ENCODE measurements at regions not wholly inside any gene's neighbourhood (a gene's known extent, or its start where the extent isn't known, plus 50 kb on each side); places are given as distances from the start of the nearest gene placed in this dataset.
A peak's percentile ranks its signal among the peaks of the same experiment; 100 is the strongest.

- no peaks in the 10 kb centered on the region; the same call in 1 of the 2 replicates for H3K27me3 ChIP-seq (ENCODE audit: control insufficient read depth, low read length)
- no peaks in the 10 kb centered on the region for H3K4me1 ChIP-seq (ENCODE audit: control insufficient read depth, low read length)
- H3K4me3 ChIP-seq (ENCODE audit: low read length), result no peak overlapping the region
- H3K79me2 ChIP-seq (ENCODE audit: control insufficient read depth, low read length), result no peaks in the 10 kb centered on the region
- no peaks in the 10 kb centered on the region for H3K9me2 ChIP-seq (replicated peaks; ENCODE audit: control insufficient read depth, low read length)
- TF ChIP-seq CTCF (IDR thresholded peaks at IDR 0.05; ENCODE audit: low read depth, low read length, poor library complexity, severe bottlenecking), result no peak
- TF ChIP-seq EZH2phosphoT487 (IDR thresholded peaks at IDR 0.05; ENCODE audit: borderline replicate concordance, low read length), result no peak
- H3K27ac ChIP-seq (ENCODE audit: low read depth, low read length), result no peak overlapping the region
- H3K9me3 ChIP-seq (ENCODE audit: control insufficient read depth, insufficient read depth, low read length), result no peaks in the 10 kb centered on the region
- H3K4me2 ChIP-seq (ENCODE audit: low read length), result no peak overlapping the region
- H4K20me1 ChIP-seq (ENCODE audit: control insufficient read depth, insufficient read depth, low read depth, low read length), result no peaks in the 10 kb centered on the region
- H3F3A ChIP-seq (ENCODE audit: control insufficient read depth, insufficient read depth), result no peaks in the 10 kb centered on the region
- H3K36me3 ChIP-seq (ENCODE audit: control insufficient read depth, low read length), result no peaks in the 10 kb centered on the region
These were observed 88.9 kb upstream of the RBBP8 start for GRCh38 chr18:22844190-22844589.

GRCh38 chr18:22844628-22845027 is 88.5 kb upstream of the RBBP8 start:
- Histone ChIP-seq H3K4me1 (ENCODE audit: control insufficient read depth, low read length) (no peaks in the 10 kb centered on the region), H3K9me3 (ENCODE audit: control insufficient read depth, insufficient read depth, low read length) (no peaks in the 10 kb centered on the region), H3K9me2 (replicated peaks; ENCODE audit: control insufficient read depth, low read length) (no peaks in the 10 kb centered on the region), H3K4me2 (ENCODE audit: low read length) (no peak overlapping the region), H3K79me2 (ENCODE audit: control insufficient read depth, low read length) (no peaks in the 10 kb centered on the region), H3K27me3 (ENCODE audit: control insufficient read depth, low read length) (no peaks in the 10 kb centered on the region), H3F3A (ENCODE audit: control insufficient read depth, insufficient read depth) (no peaks in the 10 kb centered on the region), H4K20me1 (ENCODE audit: control insufficient read depth, insufficient read depth, low read depth, low read length) (no peaks in the 10 kb centered on the region), H3K27ac (ENCODE audit: low read depth, low read length) (no peak overlapping the region), H3K4me3 (ENCODE audit: low read length) (no peak overlapping the region), H3K36me3 (ENCODE audit: control insufficient read depth, low read length) (no peaks in the 10 kb centered on the region)
- TF ChIP-seq CTCF (IDR thresholded peaks at IDR 0.05; ENCODE audit: low read depth, low read length, poor library complexity, severe bottlenecking) (no peak), EZH2phosphoT487 (IDR thresholded peaks at IDR 0.05; ENCODE audit: borderline replicate concordance, low read length) (no peak)

- Histone ChIP-seq H3K4me2 (ENCODE audit: low read length) (no peak overlapping the region), H3K27ac (ENCODE audit: low read depth, low read length) (no peak overlapping the region), H3K4me1 (ENCODE audit: control insufficient read depth, low read length) (no peaks in the 10 kb centered on the region), H3K27me3 (ENCODE audit: control insufficient read depth, low read length) (no peaks in the 10 kb centered on the region), H4K20me1 (ENCODE audit: control insufficient read depth, insufficient read depth, low read depth, low read length) (no peaks in the 10 kb centered on the region), H3K9me2 (replicated peaks; ENCODE audit: control insufficient read depth, low read length) (no peaks in the 10 kb centered on the region), H3K9me3 (ENCODE audit: control insufficient read depth, insufficient read depth, low read length) (no peaks in the 10 kb centered on the region), H3K36me3 (ENCODE audit: control insufficient read depth, low read length) (no peaks in the 10 kb centered on the region), H3F3A (ENCODE audit: control insufficient read depth, insufficient read depth) (no peaks in the 10 kb centered on the region), H3K79me2 (ENCODE audit: control insufficient read depth, low read length) (no peaks in the 10 kb centered on the region), H3K4me3 (ENCODE audit: low read length) (no peak overlapping the region)
- TF ChIP-seq EZH2phosphoT487 (IDR thresholded peaks at IDR 0.05; ENCODE audit: borderline replicate concordance, low read length), result no peak
- peak; percentile 57 for TF ChIP-seq CTCF (IDR thresholded peaks at IDR 0.05; ENCODE audit: low read depth, low read length, poor library complexity, severe bottlenecking)
These were observed 86.9 kb upstream of the RBBP8 start for GRCh38 chr18:22846088-22846683.

All from DOHH2 (cell line).